Fibroblast of villous mesenchyme (primary cell): ENCODE measurements at regions not wholly inside any gene's neighbourhood (a gene's known extent, or its start where the extent isn't known, plus 50 kb on each side); places are given as distances from the start of the nearest gene placed in this dataset.

ENCODE experiments used
- DNase-seq: peaks from one replicate; pipeline ENCODE4 v3.0.0-alpha.2; 2010; ENCODE audit warnings: low read depth
- H3K4me3 ChIP-seq: 2 replicates; pipeline ENCODE4 v1.5.1; 2011; ENCODE audit warnings: low read depth, mild to moderate bottlenecking, low read length
- TF ChIP-seq, protein P1 (sequence below): IDR thresholded peaks from 2 replicates; pipeline ENCODE4 v1.5.1; 2012; ENCODE audit warnings: low read depth, mild to moderate bottlenecking, low read length; ENCODE audit not compliant: insufficient read depth

GRCh38 chr5:31137676-31138075 lies 55.8 kb upstream of the CDH6 start:
- no peak for DNase-seq
- TF ChIP-seq, protein P1, sequence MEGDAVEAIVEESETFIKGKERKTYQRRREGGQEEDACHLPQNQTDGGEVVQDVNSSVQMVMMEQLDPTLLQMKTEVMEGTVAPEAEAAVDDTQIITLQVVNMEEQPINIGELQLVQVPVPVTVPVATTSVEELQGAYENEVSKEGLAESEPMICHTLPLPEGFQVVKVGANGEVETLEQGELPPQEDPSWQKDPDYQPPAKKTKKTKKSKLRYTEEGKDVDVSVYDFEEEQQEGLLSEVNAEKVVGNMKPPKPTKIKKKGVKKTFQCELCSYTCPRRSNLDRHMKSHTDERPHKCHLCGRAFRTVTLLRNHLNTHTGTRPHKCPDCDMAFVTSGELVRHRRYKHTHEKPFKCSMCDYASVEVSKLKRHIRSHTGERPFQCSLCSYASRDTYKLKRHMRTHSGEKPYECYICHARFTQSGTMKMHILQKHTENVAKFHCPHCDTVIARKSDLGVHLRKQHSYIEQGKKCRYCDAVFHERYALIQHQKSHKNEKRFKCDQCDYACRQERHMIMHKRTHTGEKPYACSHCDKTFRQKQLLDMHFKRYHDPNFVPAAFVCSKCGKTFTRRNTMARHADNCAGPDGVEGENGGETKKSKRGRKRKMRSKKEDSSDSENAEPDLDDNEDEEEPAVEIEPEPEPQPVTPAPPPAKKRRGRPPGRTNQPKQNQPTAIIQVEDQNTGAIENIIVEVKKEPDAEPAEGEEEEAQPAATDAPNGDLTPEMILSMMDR = no peak
- H3K4me3 ChIP-seq = no peak overlapping the region

GRCh38 chr5:31135542-31135941 lies 57.9 kb upstream of the CDH6 start:
- H3K4me3 ChIP-seq = no peak overlapping the region
- DNase-seq = no peak
- TF ChIP-seq, protein P1 = no peak

DNA sequence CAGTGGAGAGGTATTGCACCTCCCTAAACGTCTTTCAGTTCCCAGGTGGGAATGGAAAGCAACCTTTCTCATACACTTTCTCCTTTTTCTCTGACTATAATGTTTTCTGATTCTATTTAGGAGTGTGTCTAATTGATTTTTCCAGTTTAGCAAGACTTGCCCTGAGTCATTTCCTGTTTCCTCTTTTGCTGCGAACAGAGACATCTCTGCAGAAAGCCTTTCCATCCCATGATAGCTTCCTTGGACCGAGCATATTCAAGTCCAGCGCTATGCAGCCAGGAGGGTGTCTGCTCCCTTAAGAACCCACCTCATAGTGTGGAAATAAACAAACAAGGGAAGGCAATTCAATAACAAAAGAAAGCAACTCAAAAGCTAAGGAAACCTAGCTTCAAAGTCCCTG lies 60.0 kb upstream of the CDH6 start:
- DNase-seq = no peak
- no peak overlapping the region for H3K4me3 ChIP-seq
- TF ChIP-seq, protein P1 = no peak

DNA sequence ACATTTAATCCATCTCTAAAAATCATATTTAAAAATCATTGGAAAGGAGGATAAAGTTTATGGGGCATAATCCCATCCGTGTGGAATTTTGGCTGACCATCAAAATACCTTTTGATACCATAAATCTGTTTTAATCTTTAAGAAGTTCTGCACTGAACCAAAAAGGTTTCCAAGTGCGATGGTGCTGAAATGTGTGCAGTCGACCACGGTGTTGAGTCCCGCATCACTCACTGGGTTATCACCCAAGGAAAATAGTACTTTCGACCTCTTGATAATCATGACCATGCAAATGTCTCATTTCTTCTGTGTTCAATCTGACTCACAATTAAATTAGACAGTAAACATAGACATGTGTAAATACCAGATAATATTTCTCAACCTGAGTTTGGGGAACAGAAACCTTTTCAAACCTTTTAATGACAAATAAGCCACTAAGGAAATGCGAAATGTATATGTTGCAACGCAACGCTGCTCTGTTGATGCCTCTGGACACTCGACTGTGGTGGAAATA lies 62.0 kb upstream of the CDH6 start:
- no peak for DNase-seq
- TF ChIP-seq, protein P1 = no peak
- no peak overlapping the region for H3K4me3 ChIP-seq

DNA sequence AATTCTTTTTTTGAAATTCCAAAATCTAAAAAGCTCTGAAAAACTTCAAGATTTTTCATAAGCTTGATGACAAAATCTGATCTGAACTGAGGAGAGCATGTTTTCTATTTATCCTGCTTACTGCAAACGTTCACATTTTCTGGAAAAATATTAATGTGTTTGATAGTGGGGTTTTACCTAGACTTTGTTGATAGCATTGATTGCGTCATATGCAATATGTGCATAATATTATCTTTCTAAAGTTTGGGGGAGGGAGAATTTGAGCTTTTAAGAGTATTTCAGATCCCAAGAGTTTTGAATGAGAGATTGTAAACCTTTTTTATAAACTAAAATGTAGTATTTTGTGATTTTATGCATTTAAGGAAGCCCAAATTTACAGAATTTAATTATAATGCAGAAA lies 62.8 kb upstream of the CDH6 start:
- no peak overlapping the region for H3K4me3 ChIP-seq
- no peak for DNase-seq
- TF ChIP-seq, protein P1 = no peak

GRCh38 chr5:31124651-31125305 lies 68.7 kb upstream of the CDH6 start:
- DNase-seq = no peak
- TF ChIP-seq, protein P1 = no peak
- H3K4me3 ChIP-seq = no peak overlapping the region

DNA sequence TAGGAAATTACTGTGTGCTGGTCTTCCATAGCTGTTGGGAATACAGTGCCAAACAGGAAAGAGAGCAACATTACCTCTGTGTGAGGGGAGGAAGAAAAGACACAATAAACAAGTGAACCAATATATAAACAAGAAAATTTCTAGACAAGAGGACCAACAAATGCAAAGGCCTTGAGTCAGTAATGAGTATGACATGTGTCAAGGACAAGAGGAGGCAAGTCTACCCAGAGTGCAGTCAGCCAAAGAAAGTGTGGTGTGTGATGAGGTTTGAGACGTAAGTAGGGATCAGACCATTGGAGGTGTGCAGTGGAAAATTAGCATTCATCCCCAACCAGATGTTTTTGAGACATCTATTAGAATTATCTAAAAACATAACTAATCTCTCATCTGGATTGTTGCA lies 69.5 kb upstream of the CDH6 start:
- no peak overlapping the region for H3K4me3 ChIP-seq
- DNase-seq = no peak
- TF ChIP-seq, protein P1 = no peak
